HUES48 (cell line): ENCODE measurements at regions not wholly inside any gene's neighbourhood (a gene's known extent, or its start where the extent isn't known, plus 50 kb on each side); places are given as distances from the start of the nearest gene placed in this dataset.

Source experiments
- H3K27ac ChIP-seq: one replicate; pipeline ENCODE4 v1.7.0; 2013; ENCODE audit warnings: low read depth, low read length, inconsistent platforms
- H3K27me3 ChIP-seq: 2 replicates; pipeline ENCODE4 v1.6.1; 2013; ENCODE audit warnings: mild to moderate bottlenecking, low read length; ENCODE audit not compliant: control insufficient read depth, insufficient read depth
- H3K36me3 ChIP-seq: 2 replicates; pipeline ENCODE4 v1.6.1; 2013; ENCODE audit warnings: low read length; ENCODE audit not compliant: control insufficient read depth, insufficient read depth
- H3K4me1 ChIP-seq: 2 replicates; pipeline ENCODE4 v1.6.1; 2013; ENCODE audit warnings: mild to moderate bottlenecking, low read length; ENCODE audit not compliant: control insufficient read depth, insufficient read depth
- H3K4me3 ChIP-seq: 2 replicates; pipeline ENCODE4 v1.5.1; 2013; ENCODE audit warnings: mild to moderate bottlenecking, low read depth, low read length
- H3K9ac ChIP-seq: 2 replicates; pipeline ENCODE4 v1.6.1; 2013; ENCODE audit warnings: mild to moderate bottlenecking, low read depth, low read length, moderate library complexity
- H3K9me3 ChIP-seq: 2 replicates; pipeline ENCODE4 v1.6.1; 2013; ENCODE audit warnings: low read length; ENCODE audit not compliant: control insufficient read depth, insufficient read depth

DNA sequence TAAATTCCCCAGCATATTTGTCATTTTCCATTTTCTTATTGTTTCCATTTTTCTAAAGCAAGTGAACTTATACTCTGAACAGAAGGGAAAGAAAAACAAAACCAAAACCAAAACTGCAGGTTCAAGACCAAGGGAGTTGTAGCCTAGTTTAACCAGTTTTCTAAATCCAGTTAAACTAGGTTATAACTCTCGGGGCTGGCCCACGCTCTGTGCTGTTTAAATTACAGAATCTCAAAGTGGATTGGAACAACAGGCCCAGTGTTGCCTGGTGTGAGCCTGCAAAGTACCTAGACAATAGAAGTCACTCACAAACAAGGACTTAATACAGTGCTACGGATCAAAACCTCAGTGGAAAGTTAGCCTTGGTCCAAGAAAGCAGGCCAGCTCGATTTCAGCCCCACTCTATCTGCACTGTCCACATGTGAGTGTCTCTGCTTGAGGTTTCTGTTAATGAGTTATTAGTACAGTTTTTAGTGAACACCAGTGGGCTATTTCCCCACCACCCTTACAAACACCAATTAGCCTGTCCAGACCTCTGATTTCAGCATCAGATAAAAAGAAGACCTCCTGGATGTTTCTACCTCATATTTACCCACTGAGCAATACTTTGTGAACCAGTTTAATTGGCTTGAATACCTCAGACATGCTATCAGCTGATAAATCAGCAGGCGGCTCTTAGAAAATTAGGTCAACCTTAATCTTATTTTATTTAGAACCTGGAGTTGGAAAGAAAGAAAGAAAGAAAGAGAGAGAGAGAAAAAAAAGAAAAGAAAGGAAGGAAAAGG is 93.8 kb upstream of the PDZRN3 start:
- Histone ChIP-seq H3K4me3 (no peak overlapping the region), H3K27ac (no peak overlapping the region), H3K9ac (no peak overlapping the region)

DNA sequence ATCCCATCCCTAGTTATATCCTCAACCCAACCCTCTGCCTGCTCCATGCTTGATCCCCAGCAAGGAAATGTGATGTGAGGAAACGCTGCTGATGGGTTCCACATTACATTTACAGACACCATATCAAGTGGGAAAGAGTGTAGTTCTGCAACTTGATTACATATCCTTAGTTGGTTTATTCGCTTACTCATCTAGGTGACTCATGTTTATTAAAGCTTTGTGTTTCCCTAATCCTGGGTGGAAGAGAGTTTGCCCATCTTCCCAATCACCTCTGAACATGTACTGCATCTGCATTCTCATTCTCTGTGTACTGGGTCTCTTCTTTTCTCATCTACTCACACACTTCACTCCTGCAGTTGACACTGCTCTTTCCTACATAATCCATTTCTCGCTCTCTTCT is 91.7 kb upstream of the PDZRN3 start:
- H3K4me3 ChIP-seq, result no peak overlapping the region
- no peaks in the 10 kb centered on the region for H3K4me1 ChIP-seq
- no peaks in the 10 kb centered on the region for H3K27me3 ChIP-seq
- no peaks in the 10 kb centered on the region for H3K36me3 ChIP-seq
- no peak overlapping the region for H3K27ac ChIP-seq
- no peak overlapping the region for H3K9ac ChIP-seq
- H3K9me3 ChIP-seq, result no peaks in the 10 kb centered on the region

More for the DNA sequence above, 93.8 kb upstream of the PDZRN3 start:
- Histone ChIP-seq H3K36me3 (no peaks in the 10 kb centered on the region), H3K4me1 (no peaks in the 10 kb centered on the region), H3K27me3 (no peaks in the 10 kb centered on the region), H3K9me3 (0 out of 2 replicates have a peak, but pooled peaks cover 2% of the 10 kb centered on the region)

DNA sequence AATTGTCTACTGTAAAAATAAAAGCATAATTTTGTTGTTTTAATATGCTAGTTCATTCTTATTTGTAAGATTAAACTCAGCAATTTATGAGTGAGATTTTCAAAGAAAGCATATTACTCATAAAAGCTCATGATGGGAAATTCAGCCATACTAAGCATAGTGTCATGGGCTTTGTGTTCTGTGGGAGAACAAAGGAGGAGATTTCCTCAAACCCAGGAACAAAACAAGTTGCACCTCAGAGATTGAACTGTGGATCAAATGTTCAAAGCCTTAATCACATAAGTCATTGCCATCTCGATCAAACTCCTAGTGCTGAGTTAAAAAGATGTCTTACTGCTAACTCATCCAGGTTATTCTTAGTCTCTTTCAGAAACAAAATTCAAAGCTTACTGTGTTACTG is 85.6 kb upstream of the PDZRN3 start:
- no peak overlapping the region for H3K4me3 ChIP-seq
- no peaks in the 10 kb centered on the region for H3K27me3 ChIP-seq
- no peak overlapping the region for H3K9ac ChIP-seq
- no peaks in the 10 kb centered on the region for H3K36me3 ChIP-seq
- H3K4me1 ChIP-seq, result no peaks in the 10 kb centered on the region
- H3K27ac ChIP-seq, result no peak overlapping the region
- H3K9me3 ChIP-seq, result no peaks in the 10 kb centered on the region

DNA sequence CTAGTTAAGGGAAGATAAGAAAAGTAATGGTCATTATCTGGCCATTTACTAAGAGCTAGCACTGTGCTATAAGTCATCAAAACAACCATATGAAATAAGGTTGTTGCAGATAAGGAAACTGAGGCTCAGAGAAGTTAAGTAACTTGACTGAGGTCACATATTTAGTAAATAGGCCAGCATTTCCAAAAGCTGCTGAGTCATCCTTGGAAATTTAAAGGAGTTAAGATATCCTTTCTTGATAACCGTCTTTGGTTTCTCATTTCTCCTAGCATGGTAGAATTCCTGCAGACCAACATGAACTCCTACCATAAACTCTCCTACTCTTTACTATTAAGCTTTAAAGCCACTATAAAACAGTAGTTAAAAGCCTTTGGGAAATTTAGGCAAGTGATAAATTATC is 85.0 kb upstream of the PDZRN3 start:
- Histone ChIP-seq H3K27me3 (no peaks in the 10 kb centered on the region), H3K4me3 (no peak overlapping the region), H3K36me3 (no peaks in the 10 kb centered on the region), H3K4me1 (no peaks in the 10 kb centered on the region), H3K27ac (no peak overlapping the region), H3K9me3 (no peaks in the 10 kb centered on the region), H3K9ac (no peak overlapping the region)

DNA sequence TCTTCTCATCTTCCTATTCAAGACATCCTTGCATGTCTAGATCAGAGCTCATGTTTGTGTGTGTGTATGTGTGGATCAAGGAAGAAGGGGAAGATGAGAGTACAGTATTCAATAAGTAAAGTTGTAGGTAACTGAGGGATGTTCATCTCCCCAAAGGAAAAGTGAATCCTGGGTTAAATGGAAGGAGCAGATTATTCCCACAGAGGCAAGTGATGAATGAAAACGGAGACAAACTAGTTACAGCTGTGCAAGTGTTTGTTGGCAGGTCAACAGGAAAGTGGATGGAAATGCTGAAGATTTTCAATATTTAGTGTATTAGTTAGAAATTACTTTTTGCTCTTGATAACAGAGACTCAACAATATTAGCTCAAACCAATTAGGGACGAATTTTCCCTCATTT is 84.2 kb upstream of the PDZRN3 start:
- Histone ChIP-seq H3K27ac (no peak overlapping the region), H3K27me3 (no peaks in the 10 kb centered on the region), H3K4me3 (no peak overlapping the region), H3K36me3 (no peaks in the 10 kb centered on the region), H3K9ac (no peak overlapping the region), H3K9me3 (no peaks in the 10 kb centered on the region), H3K4me1 (no peaks in the 10 kb centered on the region)

DNA sequence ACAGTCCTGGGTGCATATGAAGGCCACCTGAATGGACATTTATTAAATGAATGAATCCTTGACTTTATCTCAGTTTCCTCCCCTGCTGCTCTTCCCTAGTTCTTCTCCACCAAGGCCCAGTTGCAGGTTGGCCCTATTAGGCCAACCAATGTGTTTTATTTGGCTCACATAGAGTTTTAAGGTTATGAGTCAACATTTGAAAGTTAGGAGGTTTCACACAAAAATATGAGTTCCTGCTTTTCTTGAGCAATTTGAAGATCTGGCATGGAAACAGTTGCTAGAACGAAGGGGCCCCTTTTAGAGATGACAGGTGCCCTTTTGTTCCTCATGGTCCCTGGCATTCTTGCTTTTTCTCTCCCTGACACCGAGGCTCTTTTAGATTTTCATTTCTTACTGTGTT is 83.0 kb upstream of the PDZRN3 start:
- H3K9ac ChIP-seq, result no peak overlapping the region
- no peaks in the 10 kb centered on the region for H3K9me3 ChIP-seq
- H3K4me1 ChIP-seq, result no peaks in the 10 kb centered on the region

DNA sequence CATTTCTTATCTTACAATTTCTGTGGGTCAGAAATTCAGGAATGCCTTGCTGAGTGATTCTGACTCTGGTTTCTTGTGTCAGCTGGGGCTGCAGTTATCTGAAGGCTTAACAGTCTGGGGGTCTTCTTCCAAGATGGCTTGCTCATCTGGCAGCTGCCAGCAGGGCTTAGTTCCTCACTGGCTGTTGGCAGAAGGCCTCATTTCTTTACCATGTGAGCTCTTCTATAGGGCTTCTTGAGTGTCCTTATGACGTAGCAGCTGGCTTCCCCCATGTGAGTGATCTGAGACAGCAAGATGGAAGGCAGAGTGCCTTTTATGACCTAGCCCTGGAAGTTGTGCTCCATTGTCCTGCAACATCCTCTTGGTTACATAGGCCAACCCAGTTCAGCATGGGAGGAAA is 82.0 kb upstream of the PDZRN3 start:
- no peaks in the 10 kb centered on the region for H3K36me3 ChIP-seq
- H3K4me3 ChIP-seq, result no peak overlapping the region
- no peaks in the 10 kb centered on the region for H3K4me1 ChIP-seq
- no peak overlapping the region for H3K9ac ChIP-seq
- H3K27me3 ChIP-seq, result no peaks in the 10 kb centered on the region
- H3K27ac ChIP-seq, result no peak overlapping the region
- no peaks in the 10 kb centered on the region for H3K9me3 ChIP-seq

More for the DNA sequence above, 83.0 kb upstream of the PDZRN3 start:
- Histone ChIP-seq H3K27me3 (no peaks in the 10 kb centered on the region), H3K27ac (no peak overlapping the region), H3K36me3 (no peaks in the 10 kb centered on the region), H3K4me3 (no peak overlapping the region)

DNA sequence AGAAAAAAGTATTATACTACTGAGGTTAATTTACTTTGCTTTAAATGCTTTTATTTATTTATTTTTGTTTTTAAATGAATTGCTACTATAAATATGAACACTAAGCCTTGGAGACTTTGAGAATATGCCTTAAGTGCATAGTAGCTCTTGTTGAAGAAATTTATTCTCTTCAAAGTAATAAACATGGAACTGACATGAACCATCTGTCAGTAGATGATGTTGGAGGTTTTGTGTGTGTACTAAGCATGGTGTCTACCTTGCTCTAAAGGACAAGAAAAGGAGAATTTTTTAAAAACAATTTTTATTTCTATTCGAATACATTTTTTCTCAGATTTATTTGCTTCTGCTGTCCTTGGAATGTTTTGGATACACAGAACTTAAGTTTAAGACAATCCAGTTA is 81.1 kb upstream of the PDZRN3 start:
- Histone ChIP-seq H3K9me3 (no peaks in the 10 kb centered on the region), H3K9ac (no peak overlapping the region), H3K27me3 (no peaks in the 10 kb centered on the region), H3K36me3 (no peaks in the 10 kb centered on the region), H3K4me1 (no peaks in the 10 kb centered on the region), H3K4me3 (no peak overlapping the region), H3K27ac (no peak overlapping the region)

DNA sequence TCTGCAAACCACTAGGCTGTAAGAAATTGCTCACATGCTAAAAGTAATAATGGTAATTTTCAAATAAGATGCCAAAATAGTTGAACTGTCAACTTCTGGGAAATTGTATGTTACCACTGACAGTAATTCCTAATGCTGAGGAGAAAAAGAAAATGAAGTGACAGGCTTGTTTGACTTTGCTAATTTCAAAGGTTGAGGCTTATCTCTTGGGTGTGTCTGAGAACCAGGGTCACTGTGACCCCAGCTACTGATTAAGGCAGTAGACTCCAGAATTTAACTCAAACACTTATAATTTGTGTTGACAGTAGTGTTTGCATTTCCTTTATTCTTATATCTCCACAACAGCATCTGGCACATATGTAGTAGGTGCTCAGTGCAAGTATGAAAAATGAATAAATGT is 74.6 kb upstream of the PDZRN3 start:
- no peaks in the 10 kb centered on the region for H3K4me1 ChIP-seq
- H3K27me3 ChIP-seq, result no peaks in the 10 kb centered on the region

DNA sequence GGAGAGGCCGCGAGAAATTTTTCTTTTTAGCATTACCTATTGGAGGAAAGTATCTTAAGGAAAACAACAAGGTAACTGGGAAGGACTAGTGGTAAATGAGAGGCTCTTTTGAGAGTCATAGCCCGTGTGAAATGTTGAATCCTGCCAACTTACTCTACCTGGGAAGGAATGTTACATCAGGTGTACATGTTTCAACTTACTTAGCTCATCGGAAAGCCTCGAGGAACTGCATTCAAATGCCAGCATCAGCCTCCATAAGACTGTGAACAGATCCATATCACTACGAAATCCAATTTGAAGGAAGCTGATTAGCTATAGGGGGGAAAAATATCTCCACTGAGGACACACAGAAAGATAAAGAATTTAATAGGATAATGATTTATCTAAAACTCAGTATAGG is 72.3 kb upstream of the PDZRN3 start:
- no peaks in the 10 kb centered on the region for H3K36me3 ChIP-seq
- H3K27me3 ChIP-seq, result no peaks in the 10 kb centered on the region
- no peak overlapping the region for H3K9ac ChIP-seq
- no peak overlapping the region for H3K4me3 ChIP-seq
- H3K9me3 ChIP-seq, result no peaks in the 10 kb centered on the region
- H3K27ac ChIP-seq, result no peak overlapping the region
- no peaks in the 10 kb centered on the region for H3K4me1 ChIP-seq

More for the DNA sequence above, 74.6 kb upstream of the PDZRN3 start:
- Histone ChIP-seq H3K36me3 (no peaks in the 10 kb centered on the region), H3K4me3 (no peak overlapping the region), H3K9ac (no peak overlapping the region), H3K27ac (no peak overlapping the region), H3K9me3 (no peaks in the 10 kb centered on the region)

DNA sequence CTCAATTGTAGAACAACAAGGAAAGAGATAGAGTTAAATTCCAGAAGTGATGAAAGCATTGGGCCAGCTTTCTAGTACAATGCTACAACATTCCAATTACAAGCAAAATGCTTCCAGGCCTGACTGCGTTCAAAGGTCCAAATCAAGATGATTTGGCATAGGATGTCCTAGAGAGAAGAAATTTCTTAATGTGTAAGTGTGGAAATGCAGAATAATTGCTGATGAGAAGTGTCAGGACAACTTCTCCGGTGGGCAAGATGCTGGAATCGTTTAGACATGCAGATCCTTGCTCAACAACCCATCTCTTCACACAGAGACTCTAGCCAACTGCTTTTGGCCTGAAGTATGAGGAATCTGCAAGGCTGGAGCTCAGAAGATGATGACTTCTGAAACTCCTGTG is 71.1 kb upstream of the PDZRN3 start:
- Histone ChIP-seq H3K9ac (no peak overlapping the region), H3K27me3 (no peaks in the 10 kb centered on the region), H3K36me3 (no peaks in the 10 kb centered on the region), H3K9me3 (no peaks in the 10 kb centered on the region), H3K4me3 (no peak overlapping the region), H3K4me1 (no peaks in the 10 kb centered on the region), H3K27ac (no peak overlapping the region)
